ENCODE measurements at regions not wholly inside any gene's neighbourhood (a gene's known extent, or its start where the extent isn't known, plus 50 kb on each side); places are given as distances from the start of the nearest gene placed in this dataset.

DNA sequence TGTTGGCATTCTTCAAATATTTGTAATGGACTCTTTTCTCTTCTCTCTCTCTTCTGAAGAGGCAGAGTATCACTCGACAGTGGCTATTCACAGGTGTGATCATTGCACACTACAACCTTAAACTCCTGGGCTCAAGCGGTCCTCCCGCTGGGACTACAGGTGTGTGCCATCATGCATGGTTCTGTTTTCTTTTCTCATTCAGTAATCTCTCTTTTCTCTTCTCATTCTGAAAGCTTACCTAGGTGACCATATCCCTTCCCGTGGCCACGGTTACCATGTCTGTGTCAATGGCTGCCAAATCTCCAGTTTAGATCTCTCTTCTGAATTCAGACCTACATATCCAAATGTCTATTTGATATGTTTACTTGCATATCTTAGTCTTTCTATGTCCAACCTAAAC, 96.3 kb downstream of the SOX2 start:
- TF ChIP-seq, protein P1, sequence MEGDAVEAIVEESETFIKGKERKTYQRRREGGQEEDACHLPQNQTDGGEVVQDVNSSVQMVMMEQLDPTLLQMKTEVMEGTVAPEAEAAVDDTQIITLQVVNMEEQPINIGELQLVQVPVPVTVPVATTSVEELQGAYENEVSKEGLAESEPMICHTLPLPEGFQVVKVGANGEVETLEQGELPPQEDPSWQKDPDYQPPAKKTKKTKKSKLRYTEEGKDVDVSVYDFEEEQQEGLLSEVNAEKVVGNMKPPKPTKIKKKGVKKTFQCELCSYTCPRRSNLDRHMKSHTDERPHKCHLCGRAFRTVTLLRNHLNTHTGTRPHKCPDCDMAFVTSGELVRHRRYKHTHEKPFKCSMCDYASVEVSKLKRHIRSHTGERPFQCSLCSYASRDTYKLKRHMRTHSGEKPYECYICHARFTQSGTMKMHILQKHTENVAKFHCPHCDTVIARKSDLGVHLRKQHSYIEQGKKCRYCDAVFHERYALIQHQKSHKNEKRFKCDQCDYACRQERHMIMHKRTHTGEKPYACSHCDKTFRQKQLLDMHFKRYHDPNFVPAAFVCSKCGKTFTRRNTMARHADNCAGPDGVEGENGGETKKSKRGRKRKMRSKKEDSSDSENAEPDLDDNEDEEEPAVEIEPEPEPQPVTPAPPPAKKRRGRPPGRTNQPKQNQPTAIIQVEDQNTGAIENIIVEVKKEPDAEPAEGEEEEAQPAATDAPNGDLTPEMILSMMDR (conservative IDR thresholded peaks at IDR 0.05), result no peak
- no peak for TF ChIP-seq EZH2 (IDR thresholded peaks at IDR 0.05; ENCODE audit: low read depth)

Data from PC-9 (cell line).